HG03103 (cell line): ENCODE measurements at regions not wholly inside any gene's neighbourhood (a gene's known extent, or its start where the extent isn't known, plus 50 kb on each side); places are given as distances from the start of the nearest gene placed in this dataset.

Source experiments
- ATAC-seq: cut with Tn5 transposase; IDR thresholded peaks from one replicate; pipeline ENCODE4 v1.9.1; 2021; ENCODE audit warnings: low read depth; ENCODE audit not compliant: unreplicated experiment

- ATAC-seq, result no peak
Measured at GRCh38 chr7:26916336-26916735, 51.9 kb upstream of the SKAP2 start.
